GM19463 (cell line): ENCODE measurements at regions not wholly inside any gene's neighbourhood (a gene's known extent, or its start where the extent isn't known, plus 50 kb on each side); places are given as distances from the start of the nearest gene placed in this dataset.

Source experiments
- ATAC-seq: cut with Tn5 transposase; IDR thresholded peaks from one replicate; pipeline ENCODE4 v1.9.1; 2021; ENCODE audit warnings: mild to moderate bottlenecking, moderate library complexity; ENCODE audit not compliant: unreplicated experiment

GRCh38 chrX:16488959-16489358 lies 161.0 kb upstream of the S100G start:
- no peak for ATAC-seq

- no peak for ATAC-seq
Measured at GRCh38 chrX:16491461-16491860, 158.5 kb upstream of the S100G start.

GRCh38 chrX:16496175-16496574 lies 153.8 kb upstream of the S100G start:
- ATAC-seq = no peak

GRCh38 chrX:16511796-16512776 lies 137.9 kb upstream of the S100G start:
- no peak for ATAC-seq

GRCh38 chrX:16516232-16516876 lies 133.6 kb upstream of the S100G start:
- no peak for ATAC-seq

GRCh38 chrX:16517039-16517605 lies 132.8 kb upstream of the S100G start:
- ATAC-seq = no peak

- no peak for ATAC-seq
Measured at GRCh38 chrX:16518131-16518530, 131.8 kb upstream of the S100G start.

GRCh38 chrX:16524316-16524715 lies 125.6 kb upstream of the S100G start:
- ATAC-seq = no peak

- no peak for ATAC-seq
Measured at GRCh38 chrX:16526003-16526402, 124.0 kb upstream of the S100G start.

GRCh38 chrX:16528620-16529019 lies 121.3 kb upstream of the S100G start:
- no peak for ATAC-seq
